H1 (cell line): ENCODE measurements at regions not wholly inside any gene's neighbourhood (a gene's known extent, or its start where the extent isn't known, plus 50 kb on each side); places are given as distances from the start of the nearest gene placed in this dataset.

Experiments
- BRCA1 ChIP-seq: IDR thresholded peaks from 2 replicates; pipeline ENCODE4 v1.6.1; 2012; ENCODE audit warnings: low read depth, low read length, improper control_type of control experiment
- CTBP2 ChIP-seq: IDR thresholded peaks from 2 replicates; pipeline ENCODE4 v1.7.0; 2011; ENCODE audit warnings: borderline replicate concordance, mild to moderate bottlenecking, moderate library complexity, mixed read lengths, low read length; ENCODE audit not compliant: insufficient read depth, insufficient read length
- HDAC2 ChIP-seq, 2 experiments: fragments of 300-600 bp in 1 of 2; sonication (generic) in 1 of 2; IDR thresholded peaks; 2 replicates each; pipeline ENCODE4 v1.6.1; 2011 to 2012; ENCODE audit warnings: low read depth in 2 of 2, low read length in 2 of 2, mild to moderate bottlenecking in 2 of 2, moderate library complexity in 2 of 2, borderline replicate concordance in 1 of 2, inconsistent platforms in 1 of 2
- SRF ChIP-seq: IDR thresholded peaks from 2 replicates; pipeline ENCODE4 v1.6.1; 2011; ENCODE audit warnings: mild to moderate bottlenecking, low read depth, low read length, moderate library complexity
- SUZ12 ChIP-seq: fragments of 200-600 bp; sonication (generic); IDR thresholded peaks from 2 replicates; pipeline ENCODE4 v1.6.1; 2012; ENCODE audit warnings: mild to moderate bottlenecking, inconsistent platforms, low read length, moderate library complexity, mixed read lengths

- no peak for TF ChIP-seq SUZ12
- TF ChIP-seq BRCA1 = no peak
- no peak for TF ChIP-seq SRF
- TF ChIP-seq CTBP2 = no peak
- TF ChIP-seq HDAC2 (IDR thresholded peaks at IDR 0.05; ENCODE audit: borderline replicate concordance in 1 of 2, low read depth in 2 of 2, low read length in 2 of 2) = no peak
Observed at GRCh38 chr1:14263671-14264070, 334.8 kb upstream of the KAZN start (continued).
